Natural killer cell treated with Interleukin-12 subunit alpha and Interleukin-12 subunit beta and Interleukin-15 and Interleukin-18, amount 100 ng/mL, for 72 hours (primary cell): ENCODE measurements at regions not wholly inside any gene's neighbourhood (a gene's known extent, or its start where the extent isn't known, plus 50 kb on each side); places are given as distances from the start of the nearest gene placed in this dataset.
A peak's percentile ranks its signal among the peaks of the same experiment; 100 is the strongest.
"Not testable (repeated sequence)": the region's sequence is repeated elsewhere in the genome, so short reads cannot be mapped to it uniquely, and the experiment has no call there.

Source experiments
- ATAC-seq, 2 donors: fragments of 150-1000 bp; cut with Tn5 transposase in 1 of 2; sonication (Bioruptor Pico), chemical (Tn5 transposase) in 1 of 2; 2 replicates each; pipeline ENCODE4 v1.10.0; 2021
- DNase-seq: peaks from one replicate; pipeline ENCODE4 v3.0.0; 2022; ENCODE audit warnings: low spot score
- H3K27ac Mint-ChIP-seq, 2 donors: 1 replicate in 1 of 2; 2 replicates in 1 of 2; pipeline ENCODE4 v1.8.0; 2022; ENCODE audit warnings: mixed read lengths in 2 of 2, mild to moderate bottlenecking in 1 of 2, moderate library complexity in 1 of 2
- H3K27me3 Mint-ChIP-seq, 2 donors: 1 replicate in 1 of 2; 2 replicates in 1 of 2; pipeline ENCODE4 v1.8.0; 2022; ENCODE audit warnings: mixed read lengths in 2 of 2
- H3K36me3 Mint-ChIP-seq: one replicate; pipeline ENCODE4 v1.8.0; 2022; ENCODE audit warnings: mixed read lengths
- H3K4me1 Mint-ChIP-seq, 2 donors: 1 replicate in 1 of 2; 2 replicates in 1 of 2; pipeline ENCODE4 v1.8.0; 2022; ENCODE audit warnings: low read depth in 2 of 2, mixed read lengths in 2 of 2, mild to moderate bottlenecking in 1 of 2
- H3K4me3 Mint-ChIP-seq: one replicate; pipeline ENCODE4 v1.8.0; 2022; ENCODE audit warnings: mixed read lengths
- H3K9me3 Mint-ChIP-seq: 2 replicates; pipeline ENCODE4 v1.8.0; 2022; ENCODE audit warnings: mixed read lengths

DNA sequence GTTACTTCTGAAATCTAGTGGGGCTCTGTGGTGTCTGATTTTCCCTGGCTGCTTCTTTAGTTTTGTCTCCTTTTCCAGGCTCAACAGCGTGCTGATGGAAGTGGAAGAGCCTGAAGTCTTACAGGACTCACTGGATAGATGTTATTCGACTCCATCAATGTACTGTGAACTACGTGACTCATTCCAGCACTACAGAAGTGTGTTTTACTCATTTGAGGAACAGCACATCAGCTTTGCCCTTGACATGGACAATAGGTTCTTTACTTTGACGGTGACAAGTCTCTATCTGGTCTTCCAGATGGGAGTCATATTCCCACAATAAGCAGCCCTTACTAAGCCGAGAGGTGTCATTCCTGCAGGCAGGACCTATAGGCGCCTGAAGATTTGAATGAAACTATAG is 51.1 kb downstream of the NBPF8 start:
- not testable (repeated sequence) for H3K4me1 Mint-ChIP-seq, ATAC-seq, H3K4me3 Mint-ChIP-seq, H3K27me3 Mint-ChIP-seq, H3K9me3 Mint-ChIP-seq, H3K36me3 Mint-ChIP-seq, H3K27ac Mint-ChIP-seq, DNase-seq

- H3K27ac Mint-ChIP-seq, H3K4me1 Mint-ChIP-seq, H3K4me3 Mint-ChIP-seq, DNase-seq, H3K36me3 Mint-ChIP-seq, ATAC-seq, H3K27me3 Mint-ChIP-seq, H3K9me3 Mint-ChIP-seq: not testable (repeated sequence)
These were observed 62.8 kb downstream of the NBPF8 start for GRCh38 chr1:120477663-120478062.

DNA sequence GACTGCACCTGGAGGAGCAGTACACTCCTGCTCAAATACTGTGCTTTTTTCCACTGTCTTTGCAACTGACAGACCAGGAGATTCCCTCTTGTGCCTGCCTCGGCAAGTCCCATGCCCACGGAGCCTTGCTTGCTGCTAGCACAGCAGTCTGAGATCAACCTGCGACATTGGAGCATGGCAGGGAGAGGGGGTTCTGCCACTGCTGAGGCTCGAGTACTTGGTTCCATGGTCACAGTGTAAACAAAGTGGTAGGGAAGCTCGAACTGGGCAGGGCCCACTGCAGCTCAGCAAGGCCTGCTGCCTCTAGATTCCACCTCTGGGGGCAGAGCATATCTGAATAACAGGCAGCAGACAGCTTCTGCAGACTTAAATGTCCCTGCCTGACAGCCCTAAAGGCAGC is 63.6 kb downstream of the NBPF8 start:
- H3K4me3 Mint-ChIP-seq, H3K9me3 Mint-ChIP-seq, H3K27me3 Mint-ChIP-seq, H3K4me1 Mint-ChIP-seq, ATAC-seq, H3K36me3 Mint-ChIP-seq, DNase-seq, H3K27ac Mint-ChIP-seq: not testable (repeated sequence)

- ATAC-seq, DNase-seq, H3K27ac Mint-ChIP-seq, H3K27me3 Mint-ChIP-seq, H3K36me3 Mint-ChIP-seq, H3K4me3 Mint-ChIP-seq, H3K9me3 Mint-ChIP-seq, H3K4me1 Mint-ChIP-seq: not testable (repeated sequence)
These were observed 72.7 kb downstream of the NBPF8 start for GRCh38 chr1:120487542-120487941.

- H3K27ac Mint-ChIP-seq, ATAC-seq, H3K9me3 Mint-ChIP-seq, H3K4me3 Mint-ChIP-seq, H3K27me3 Mint-ChIP-seq, DNase-seq, H3K36me3 Mint-ChIP-seq, H3K4me1 Mint-ChIP-seq: not testable (repeated sequence)
These were observed 74.4 kb downstream of the NBPF8 start for GRCh38 chr1:120489217-120489616.

GRCh38 chr1:120497145-120497544 is 82.3 kb downstream of the NBPF8 start:
- not testable (repeated sequence) for H3K27me3 Mint-ChIP-seq, H3K27ac Mint-ChIP-seq, DNase-seq, H3K4me3 Mint-ChIP-seq, H3K9me3 Mint-ChIP-seq, ATAC-seq, H3K4me1 Mint-ChIP-seq, H3K36me3 Mint-ChIP-seq

DNA sequence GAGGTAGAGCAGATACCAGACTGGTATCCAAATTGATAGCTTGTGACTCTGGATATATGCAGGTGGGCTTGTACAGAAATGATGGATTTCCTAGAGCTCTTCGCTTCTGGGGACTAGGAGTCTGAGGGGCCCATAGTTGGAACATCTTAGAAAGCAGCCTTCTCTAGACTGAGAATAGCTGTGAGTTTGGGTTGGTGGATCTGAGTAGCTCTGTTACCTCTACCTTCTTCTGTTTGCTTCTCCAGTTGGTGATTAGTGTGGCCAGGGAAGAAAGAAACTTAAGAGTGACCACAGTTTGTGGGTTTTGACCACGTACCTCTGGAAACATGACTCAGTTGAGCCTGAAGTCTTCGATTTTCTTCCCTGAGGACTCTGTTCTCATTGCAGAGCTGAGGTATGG is 88.4 kb downstream of the NBPF8 start:
- not testable (repeated sequence) for H3K9me3 Mint-ChIP-seq, H3K4me1 Mint-ChIP-seq, H3K36me3 Mint-ChIP-seq, DNase-seq, H3K27me3 Mint-ChIP-seq, ATAC-seq, H3K4me3 Mint-ChIP-seq, H3K27ac Mint-ChIP-seq

GRCh38 chr1:120506352-120506751 is 91.5 kb downstream of the NBPF8 start:
- not testable (repeated sequence) for H3K36me3 Mint-ChIP-seq, ATAC-seq, H3K27me3 Mint-ChIP-seq, H3K9me3 Mint-ChIP-seq, H3K27ac Mint-ChIP-seq, H3K4me3 Mint-ChIP-seq, H3K4me1 Mint-ChIP-seq, DNase-seq

DNA sequence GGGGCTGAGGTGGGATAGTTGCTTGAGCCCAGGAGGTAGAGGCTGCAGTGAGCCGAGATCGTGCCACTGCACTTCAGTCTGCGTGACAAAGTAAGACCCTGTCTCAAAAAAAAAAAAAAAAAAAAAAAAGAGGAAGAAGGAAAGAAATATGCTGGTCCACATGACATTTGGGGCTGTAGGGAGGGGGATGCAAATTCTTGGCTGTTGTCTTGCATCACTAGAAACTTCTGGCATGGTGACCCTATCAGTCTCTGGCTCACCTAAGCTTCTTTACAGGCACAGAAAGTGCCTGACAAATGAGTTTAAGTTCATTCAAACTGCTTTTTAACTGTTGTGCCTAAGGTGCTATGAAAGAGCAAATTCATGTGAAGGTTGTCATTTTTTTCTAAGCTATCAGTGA is 93.5 kb downstream of the NBPF8 start:
- not testable (repeated sequence) for DNase-seq, H3K36me3 Mint-ChIP-seq, H3K27ac Mint-ChIP-seq, H3K4me3 Mint-ChIP-seq, H3K4me1 Mint-ChIP-seq, H3K9me3 Mint-ChIP-seq, ATAC-seq, H3K27me3 Mint-ChIP-seq

DNA sequence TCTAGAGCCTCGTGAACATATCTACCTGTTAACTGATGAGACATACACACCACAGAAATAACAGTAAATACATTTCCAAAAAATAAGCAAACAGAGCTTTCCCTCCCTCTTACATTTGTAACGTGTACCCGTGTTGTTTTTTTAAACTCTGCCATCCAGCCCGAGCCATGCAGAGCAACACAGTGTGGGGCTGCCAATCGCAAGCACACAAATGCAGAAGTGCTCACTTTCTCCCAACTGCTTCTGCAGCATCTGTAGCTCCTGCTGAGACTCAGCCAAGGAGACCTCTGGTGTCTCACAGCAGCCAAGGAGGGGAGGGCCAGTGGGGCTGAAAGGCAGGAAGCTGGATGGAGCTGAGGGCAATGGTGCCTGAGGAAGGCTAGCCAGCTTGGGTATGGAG is 94.4 kb downstream of the NBPF8 start:
- H3K36me3 Mint-ChIP-seq, H3K4me1 Mint-ChIP-seq: not testable (repeated sequence)

GRCh38 chr1:120513099-120513498 is 98.3 kb downstream of the NBPF8 start:
- not testable (repeated sequence) for H3K4me3 Mint-ChIP-seq, H3K9me3 Mint-ChIP-seq, ATAC-seq, H3K4me1 Mint-ChIP-seq, H3K36me3 Mint-ChIP-seq, H3K27ac Mint-ChIP-seq, DNase-seq, H3K27me3 Mint-ChIP-seq

More for the DNA sequence above, 94.4 kb downstream of the NBPF8 start:
- H3K4me3 Mint-ChIP-seq, H3K9me3 Mint-ChIP-seq, DNase-seq, H3K27ac Mint-ChIP-seq, ATAC-seq, H3K27me3 Mint-ChIP-seq: not testable (repeated sequence)

DNA sequence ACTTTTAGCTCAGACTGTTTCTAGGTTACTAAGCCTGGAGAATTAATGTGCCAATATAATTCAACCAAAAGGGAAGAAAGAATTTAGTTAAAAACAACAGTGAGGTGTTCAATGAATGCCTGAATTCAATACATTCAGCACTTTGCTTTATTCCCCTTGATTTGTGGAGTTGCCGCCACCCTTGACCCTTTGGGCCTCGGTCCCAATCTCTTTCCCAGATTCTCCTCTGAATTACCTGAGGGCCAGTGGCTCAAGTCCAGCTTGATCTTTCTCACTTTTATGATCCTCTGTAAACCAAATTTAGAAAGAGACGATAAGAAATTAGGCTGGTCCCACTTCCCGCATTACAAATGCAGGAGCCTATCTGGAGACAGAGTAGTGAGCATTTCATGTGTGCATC is 98.7 kb downstream of the NBPF8 start:
- not testable (repeated sequence) for H3K9me3 Mint-ChIP-seq, H3K4me1 Mint-ChIP-seq, DNase-seq, H3K36me3 Mint-ChIP-seq, H3K27me3 Mint-ChIP-seq, H3K27ac Mint-ChIP-seq, H3K4me3 Mint-ChIP-seq, ATAC-seq

DNA sequence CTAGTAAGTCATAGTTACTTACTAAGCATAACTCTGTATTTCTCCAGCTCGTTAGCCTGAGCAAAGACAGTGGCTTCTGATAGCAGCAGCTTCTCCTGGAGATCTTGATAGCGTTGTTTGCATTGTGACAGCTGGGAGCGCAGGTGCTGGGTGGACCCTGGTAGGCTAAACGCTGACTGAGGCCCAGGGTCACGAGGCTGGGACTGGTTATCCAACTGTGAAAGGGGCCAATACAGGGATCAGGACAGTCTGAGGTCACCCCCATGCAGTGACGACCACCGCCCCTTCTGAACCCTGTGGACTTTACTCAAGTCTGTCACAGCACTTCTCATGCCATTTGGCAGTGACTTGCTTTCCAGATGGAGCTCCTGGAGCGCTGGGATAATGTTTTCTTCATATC is 104.4 kb downstream of the NBPF8 start:
- not testable (repeated sequence) for H3K36me3 Mint-ChIP-seq, H3K27me3 Mint-ChIP-seq, ATAC-seq, H3K27ac Mint-ChIP-seq, H3K9me3 Mint-ChIP-seq, H3K4me1 Mint-ChIP-seq, H3K4me3 Mint-ChIP-seq, DNase-seq

DNA sequence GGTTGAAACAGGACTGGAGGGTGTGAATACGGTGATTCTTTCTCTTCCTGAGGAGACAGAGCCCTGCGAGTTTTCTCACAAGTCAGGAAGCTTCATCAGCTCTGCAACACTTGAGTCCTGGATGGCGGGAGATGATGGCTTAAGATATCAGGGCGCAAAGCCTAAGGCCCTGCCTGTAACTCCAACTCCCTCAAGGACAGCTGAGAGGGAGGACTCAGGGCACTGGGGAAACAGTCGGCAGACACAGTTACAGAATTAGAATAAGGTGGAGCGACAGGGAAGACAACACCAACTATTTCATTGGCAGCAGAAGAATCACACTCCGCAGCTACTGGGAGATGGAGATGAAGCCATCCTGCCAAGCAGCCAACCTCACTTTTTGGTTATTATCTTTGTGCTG is 109.6 kb downstream of the NBPF8 start:
- H3K9me3 Mint-ChIP-seq, H3K27me3 Mint-ChIP-seq, H3K36me3 Mint-ChIP-seq, DNase-seq, H3K27ac Mint-ChIP-seq, H3K4me1 Mint-ChIP-seq, H3K4me3 Mint-ChIP-seq, ATAC-seq: not testable (repeated sequence)

- not testable (repeated sequence) for H3K27me3 Mint-ChIP-seq, H3K27ac Mint-ChIP-seq, H3K4me3 Mint-ChIP-seq, H3K4me1 Mint-ChIP-seq, H3K9me3 Mint-ChIP-seq, H3K36me3 Mint-ChIP-seq, DNase-seq
- peak; percentile 57 to 73 for ATAC-seq
These were observed 110.6 kb downstream of the NBPF8 start for GRCh38 chr1:120525386-120525785.
